Stomach (tissue), 4 donors: ENCODE measurements at regions not wholly inside any gene's neighbourhood (a gene's known extent, or its start where the extent isn't known, plus 50 kb on each side); places are given as distances from the start of the nearest gene placed in this dataset.
A peak's percentile ranks its signal among the peaks of the same experiment; 100 is the strongest.

ENCODE experiments used
- EP300 ChIP-seq: sonication (generic); formaldehyde crosslinking; IDR thresholded peaks from one replicate; pipeline ENCODE4 v1.6.1; 2017; ENCODE audit warnings: antibody characterized with exemption
- POLR2A ChIP-seq, 4 donors: fragments of 450-650 bp; IDR thresholded peaks; one replicate each; pipeline ENCODE4 v1.6.1; 2016; ENCODE audit warnings: antibody characterized with exemption in 4 of 4, control low read depth in 2 of 4, mild to moderate bottlenecking in 1 of 4, moderate library complexity in 1 of 4
- POLR2AphosphoS5 ChIP-seq, 3 donors: sonication (generic); formaldehyde crosslinking; IDR thresholded peaks; one replicate each; pipeline ENCODE4 v1.6.1; 2016; ENCODE audit warnings: antibody characterized with exemption in 3 of 3
- TF ChIP-seq, protein P1 (sequence below), 7 experiments: fragments of 450-650 bp in 4 of 7; fragments of 200-600 bp in 3 of 7; sonication (generic) in 3 of 7; IDR thresholded peaks; one replicate each; pipeline ENCODE4 v1.5.1; 2016 to 2019; ENCODE audit warnings: antibody characterized with exemption in 7 of 7, control low read depth in 2 of 7, mild to moderate bottlenecking in 1 of 7

DNA sequence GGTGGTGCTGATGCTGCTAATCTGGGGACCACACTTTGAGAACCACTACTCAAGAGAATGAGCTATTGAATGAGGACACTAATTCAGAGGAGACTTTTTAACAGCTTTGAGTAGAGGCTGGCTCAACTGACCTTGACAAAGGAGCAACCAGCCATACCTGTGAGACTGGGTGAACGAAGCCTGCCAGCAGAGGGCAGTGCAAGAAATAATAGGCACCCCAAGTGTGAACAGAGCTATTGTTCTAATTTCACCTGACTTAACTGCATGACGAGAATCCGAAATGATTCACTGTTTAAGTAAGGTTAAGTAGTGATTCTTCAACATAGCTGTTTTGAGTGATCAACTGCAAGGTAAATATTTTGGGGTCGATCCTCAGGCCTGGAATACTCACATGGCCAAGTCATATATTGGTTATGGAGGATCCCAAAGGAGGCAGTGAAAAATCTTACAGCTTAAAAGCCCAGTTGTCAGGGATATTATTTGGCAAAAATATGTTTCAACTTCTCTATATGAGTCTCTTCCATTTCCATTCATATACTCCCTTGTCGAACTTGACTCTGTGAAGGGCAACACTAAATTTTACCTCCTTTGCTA is 550.5 kb upstream of the MARCKS start:
- TF ChIP-seq EP300 (no peak), POLR2A (IDR thresholded peaks at IDR 0.05) (no peak), POLR2AphosphoS5 (IDR thresholded peaks at IDR 0.05) (peak in 1 of 3 donors; percentile 47)
- TF ChIP-seq, protein P1, sequence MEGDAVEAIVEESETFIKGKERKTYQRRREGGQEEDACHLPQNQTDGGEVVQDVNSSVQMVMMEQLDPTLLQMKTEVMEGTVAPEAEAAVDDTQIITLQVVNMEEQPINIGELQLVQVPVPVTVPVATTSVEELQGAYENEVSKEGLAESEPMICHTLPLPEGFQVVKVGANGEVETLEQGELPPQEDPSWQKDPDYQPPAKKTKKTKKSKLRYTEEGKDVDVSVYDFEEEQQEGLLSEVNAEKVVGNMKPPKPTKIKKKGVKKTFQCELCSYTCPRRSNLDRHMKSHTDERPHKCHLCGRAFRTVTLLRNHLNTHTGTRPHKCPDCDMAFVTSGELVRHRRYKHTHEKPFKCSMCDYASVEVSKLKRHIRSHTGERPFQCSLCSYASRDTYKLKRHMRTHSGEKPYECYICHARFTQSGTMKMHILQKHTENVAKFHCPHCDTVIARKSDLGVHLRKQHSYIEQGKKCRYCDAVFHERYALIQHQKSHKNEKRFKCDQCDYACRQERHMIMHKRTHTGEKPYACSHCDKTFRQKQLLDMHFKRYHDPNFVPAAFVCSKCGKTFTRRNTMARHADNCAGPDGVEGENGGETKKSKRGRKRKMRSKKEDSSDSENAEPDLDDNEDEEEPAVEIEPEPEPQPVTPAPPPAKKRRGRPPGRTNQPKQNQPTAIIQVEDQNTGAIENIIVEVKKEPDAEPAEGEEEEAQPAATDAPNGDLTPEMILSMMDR (IDR thresholded peaks at IDR 0.05): peak in 5 of 7 experiments; percentile 62 to 77 (median 70)
